HepG2 (cell line): ENCODE measurements at regions not wholly inside any gene's neighbourhood (a gene's known extent, or its start where the extent isn't known, plus 50 kb on each side); places are given as distances from the start of the nearest gene placed in this dataset.

Experiments
- ATAC-seq: fragments of 200-7000 bp; cut with Tn5 transposase; 3 replicates; pipeline ENCODE4 v1.9.1; 2020; ENCODE audit warnings: mild to moderate bottlenecking, moderate library complexity
- BruUV-seq: library from RNA; stranded (reverse); fragments of 400-500 nt; replicated peaks from 2 replicates; lab custom pipeline; 2021; lab: Mats Ljungman, UMichigan
- CTCF ChIA-PET: fragments of 300-600 bp; formaldehyde crosslinking; extraction: SDS; loops from one replicate; lab custom pipeline; 2021; ENCODE audit warnings: low total read pairs, inconsistent platforms, low intra/inter-chr PET ratio; lab: Yijun Ruan, JAX
- POLR2A ChIA-PET: fragments of 350-600 bp; sonication (Branson Sonifier 250); formaldehyde crosslinking; loops from one replicate; lab custom pipeline; 2020; ENCODE audit warnings: antibody characterized with exemption, inconsistent platforms; lab: Yijun Ruan, JAX
- DNase-seq: peaks from one replicate; pipeline ENCODE4 v3.0.0-alpha.2; 2015; ENCODE audit warnings: low spot score
- FAIRE-seq: peaks from 3 replicates; lab custom pipeline; 2011; peaks lifted over from hg19 to GRCh38; lab: Jason Lieb, UNC
- H2AFZ ChIP-seq: one replicate; pipeline ENCODE4 v1.6.1; 2011; ENCODE audit warnings: low read length, inconsistent platforms
- H3K27ac ChIP-seq: fragments of 300-600 bp; 3 replicates; pipeline ENCODE4 v1.8.0; 2011; ENCODE audit warnings: mixed run types, mild to moderate bottlenecking, mixed read lengths, low read length, inconsistent platforms; ENCODE audit not compliant: insufficient read depth; ENCODE audit errors: extremely low read length
- H3K27me3 ChIP-seq, 2 experiments: fragments of 200-600 bp in 1 of 2; 2 replicates in 1 of 2; 3 replicates in 1 of 2; pipeline versions ENCODE4 v1.6.0 to v1.8.0; 2011; ENCODE audit warnings: low read length in 2 of 2, mild to moderate bottlenecking in 2 of 2, moderate library complexity in 2 of 2, inconsistent platforms in 1 of 2; ENCODE audit not compliant: insufficient read depth in 2 of 2, control insufficient read depth in 1 of 2
- H3K36me3 ChIP-seq, 2 experiments: fragments of 200-600 bp in 1 of 2; replicated peaks in 1 of 2; 2 replicates in 1 of 2; 3 replicates in 1 of 2; pipeline versions ENCODE4 v1.5.1 to v1.8.0; 2011; ENCODE audit warnings: low read length in 2 of 2, inconsistent platforms in 1 of 2; ENCODE audit not compliant: insufficient read depth in 2 of 2, control insufficient read depth in 1 of 2
- H3K4me1 ChIP-seq: 2 replicates; pipeline ENCODE4 v1.5.1; 2012; ENCODE audit warnings: low read length, inconsistent platforms; ENCODE audit not compliant: insufficient read depth
- H3K4me2 ChIP-seq: 2 replicates; pipeline ENCODE4 v1.6.0; 2011; ENCODE audit warnings: low read depth, low read length, inconsistent platforms
- H3K4me3 ChIP-seq, 3 experiments: fragments of 200-600 bp in 1 of 3; sonication (generic), shearing (Covaris generic) in 1 of 3; replicated peaks in 1 of 3; 2 replicates each; pipeline ENCODE4 v1.5.1; 2011 to 2016; ENCODE audit warnings: low read length in 3 of 3, inconsistent platforms in 2 of 3, low read depth in 2 of 3, mild to moderate bottlenecking in 2 of 3, control low read depth in 1 of 3, mixed read lengths in 1 of 3; ENCODE audit not compliant: insufficient read depth in 1 of 3
- H3K79me2 ChIP-seq: one replicate; pipeline ENCODE4 v1.6.1; 2011; ENCODE audit warnings: low read length, inconsistent platforms; ENCODE audit not compliant: insufficient read depth
- H3K9ac ChIP-seq: 2 replicates; pipeline ENCODE4 v1.6.0; 2011; ENCODE audit warnings: mild to moderate bottlenecking, low read depth, low read length, inconsistent platforms; ENCODE audit not compliant: insufficient read depth
- H3K9me3 ChIP-seq: 2 replicates; pipeline ENCODE4 v1.5.1; 2012; ENCODE audit warnings: mild to moderate bottlenecking, low read length
- H4K20me1 ChIP-seq: 2 replicates; pipeline ENCODE4 v1.6.0; 2011; ENCODE audit warnings: inconsistent platforms, mild to moderate bottlenecking, low read length, moderate library complexity; ENCODE audit not compliant: insufficient read depth
- BCL3 ChIP-seq: sonication (generic); formaldehyde crosslinking; IDR thresholded peaks from 2 replicates; pipeline ENCODE4 v1.5.1; 2020; ENCODE audit warnings: mild to moderate bottlenecking, missing genetic modification reagents, moderate library complexity
- EZH2 ChIP-seq: conservative IDR thresholded peaks from 2 replicates; pipeline ENCODE4 v1.6.1; 2012; ENCODE audit warnings: mild to moderate bottlenecking, low read depth, low read length, moderate library complexity
- FIP1L1 ChIP-seq: fragments of 200-400 bp; formaldehyde crosslinking; IDR thresholded peaks from 2 replicates; pipeline ENCODE4 v1.6.1; 2018; ENCODE audit warnings: low read depth, mild to moderate bottlenecking, low read length, moderate library complexity, borderline replicate concordance; ENCODE audit not compliant: insufficient read depth
- FOXO1 ChIP-seq: sonication (generic); formaldehyde crosslinking; IDR thresholded peaks from 2 replicates; pipeline ENCODE4 v1.4.0; 2020; ENCODE audit warnings: missing genetic modification reagents
- GTF3A ChIP-seq: sonication (generic); formaldehyde crosslinking; conservative IDR thresholded peaks from 2 replicates; pipeline ENCODE4 v1.4.0; 2020; ENCODE audit warnings: mild to moderate bottlenecking, missing genetic modification reagents
- MXD3 ChIP-seq: IDR thresholded peaks from 2 replicates; pipeline ENCODE4 v1.6.1; 2016; ENCODE audit warnings: mild to moderate bottlenecking, missing biosample characterization, missing genetic modification reagents
- MZF1 ChIP-seq: sonication (generic); formaldehyde crosslinking; IDR thresholded peaks from 2 replicates; pipeline ENCODE4 v1.8.1; 2023; ENCODE audit warnings: mild to moderate bottlenecking, missing genetic modification reagents, borderline replicate concordance
- NR0B2 ChIP-seq: sonication (generic); formaldehyde crosslinking; IDR thresholded peaks from 2 replicates; pipeline ENCODE4 v1.4.0; 2020; ENCODE audit warnings: mild to moderate bottlenecking, missing genetic modification reagents
- SMAD3 ChIP-seq: sonication (generic); formaldehyde crosslinking; IDR thresholded peaks from 2 replicates; pipeline ENCODE4 v1.4.0; 2020; ENCODE audit warnings: missing genetic modification reagents
- ZBTB8A ChIP-seq: sonication (generic); formaldehyde crosslinking; IDR thresholded peaks from 2 replicates; pipeline ENCODE4 v1.4.0; 2020; ENCODE audit warnings: mild to moderate bottlenecking, low read depth, missing genetic modification reagents, borderline replicate concordance
- ZFAT ChIP-seq: sonication (generic); formaldehyde crosslinking; conservative IDR thresholded peaks from 2 replicates; pipeline ENCODE4 v1.8.1; 2023; ENCODE audit warnings: missing genetic modification reagents, inconsistent platforms
- ZNF564 ChIP-seq: sonication (generic); formaldehyde crosslinking; IDR thresholded peaks from 2 replicates; pipeline ENCODE4 v1.8.1; 2023; ENCODE audit warnings: mild to moderate bottlenecking, missing genetic modification reagents
- ZNF577 ChIP-seq: sonication (generic); formaldehyde crosslinking; IDR thresholded peaks from 2 replicates; pipeline ENCODE4 v1.4.0; 2020; ENCODE audit warnings: mild to moderate bottlenecking, low read depth, missing genetic modification reagents, borderline replicate concordance
- ZSCAN31 ChIP-seq: sonication (generic); formaldehyde crosslinking; IDR thresholded peaks from 2 replicates; pipeline ENCODE4 v1.5.0; 2020; ENCODE audit warnings: low read depth, mild to moderate bottlenecking, missing genetic modification reagents
- in situ Hi-C: cut with HindIII; loops from 2 replicates; pipeline ENCODE4 v1.10.0; 2017; ENCODE audit warnings: low pct_unique_long_range_greater_than_20kb; ENCODE audit not compliant: extremely low pct_ligation_motif_present
- intact Hi-C: fragments of 100-400 bp; cut with micrococcal nuclease; formaldehyde crosslinking; loops from one replicate; pipeline ENCODE4 v1.10.0; 2022; ENCODE audit not compliant: unreplicated experiment

GRCh38 chr7:86951895-86952294 is 107.6 kb downstream of the ELAPOR2 start:
- Histone ChIP-seq H3K9ac (no peak overlapping the region), H3K4me3 (no peak overlapping the region), H3K36me3 (no peaks in the 10 kb centered on the region), H3K4me1 (peaks cover 17% of the 10 kb centered on the region), H3K27ac (no peak overlapping the region), H3K79me2 (no peaks in the 10 kb centered on the region), H3K27me3 (no peaks in the 10 kb centered on the region), H3K4me2 (no peak overlapping the region), H3K9me3 (no peaks in the 10 kb centered on the region), H2AFZ (no peak overlapping the region), H4K20me1 (no peaks in the 10 kb centered on the region)
- POLR2A ChIA-PET = no interaction called here
- BruUV-seq = no TSS peak
- FAIRE-seq (no peak), DNase-seq (no peak), ATAC-seq (no peak)
- CTCF ChIA-PET = no interaction called here
- TF ChIP-seq EZH2 (no peak), ZFAT (CRISPR knock-in tag) (no peak), ZBTB8A (CRISPR knock-in tag) (no peak), ZNF564 (CRISPR knock-in tag) (no peak), GTF3A (CRISPR knock-in tag) (no peak), FOXO1 (CRISPR knock-in tag) (no peak), BCL3 (CRISPR knock-in tag) (no peak), ZNF577 (no peak), FIP1L1 (no peak), NR0B2 (CRISPR knock-in tag) (no peak), MXD3 (CRISPR knock-in tag) (no peak), SMAD3 (CRISPR knock-in tag) (no peak), ZSCAN31 (no peak), MZF1 (CRISPR knock-in tag) (no peak)
- intact Hi-C loops (no loop called here), in situ Hi-C loops (no loop called here)
